ENCODE measurements at regions not wholly inside any gene's neighbourhood (a gene's known extent, or its start where the extent isn't known, plus 50 kb on each side); places are given as distances from the start of the nearest gene placed in this dataset.

- TF ChIP-seq POLR2AphosphoS5 (IDR thresholded peaks at IDR 0.05; ENCODE audit: borderline replicate concordance, low read depth, low read length) (no peak), EZH2 (IDR thresholded peaks at IDR 0.05) (no peak), FOXP2 (optimal IDR thresholded peaks at IDR 0.05; ENCODE audit: control extremely low read depth, extremely low read length, insufficient read depth) (no peak)
These were observed 462.1 kb downstream of the C3orf38 start for GRCh38 chr3:88611826-88612326.

Data from SK-N-MC (cell line).